ENCODE measurements at regions not wholly inside any gene's neighbourhood (a gene's known extent, or its start where the extent isn't known, plus 50 kb on each side); places are given as distances from the start of the nearest gene placed in this dataset.

DNA sequence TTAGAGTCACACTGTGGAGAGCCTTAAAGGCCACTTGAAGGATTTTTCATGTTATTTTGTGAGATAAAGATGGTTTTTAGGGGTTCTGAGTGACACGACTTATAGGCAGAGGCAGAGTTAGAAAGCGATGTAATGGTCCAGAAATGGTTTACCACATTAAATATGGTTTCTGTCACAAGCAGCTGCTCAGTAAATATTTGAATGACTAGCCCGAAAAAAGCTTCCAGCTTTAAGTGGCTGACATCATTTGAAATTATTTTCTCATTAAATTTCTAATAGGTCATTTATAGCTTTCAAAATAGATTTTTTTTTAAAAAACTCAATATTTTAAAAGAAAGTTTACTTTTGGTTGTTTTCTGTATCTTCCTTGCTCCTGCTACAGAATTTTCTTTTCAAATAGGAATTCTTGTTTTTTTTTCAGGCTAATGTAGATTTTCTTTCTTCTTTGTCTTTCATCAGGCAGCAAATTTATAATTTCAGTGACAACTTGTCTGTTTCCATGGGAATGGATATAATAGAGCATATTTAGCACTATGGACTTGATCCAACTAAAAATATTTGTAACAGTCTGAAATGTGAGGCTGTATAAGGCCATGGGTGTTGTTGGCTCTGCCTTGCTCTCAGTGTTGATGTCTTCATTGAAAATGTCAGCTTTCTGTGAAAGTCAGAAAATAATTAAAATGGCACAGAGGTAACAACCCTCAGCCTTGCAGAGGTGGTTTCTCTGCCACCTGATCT lies 700.0 kb downstream of the TMTC2 start:
- no peak for DNase-seq (ENCODE audit: extremely low read depth, low read depth)
- TF ChIP-seq, protein P1, sequence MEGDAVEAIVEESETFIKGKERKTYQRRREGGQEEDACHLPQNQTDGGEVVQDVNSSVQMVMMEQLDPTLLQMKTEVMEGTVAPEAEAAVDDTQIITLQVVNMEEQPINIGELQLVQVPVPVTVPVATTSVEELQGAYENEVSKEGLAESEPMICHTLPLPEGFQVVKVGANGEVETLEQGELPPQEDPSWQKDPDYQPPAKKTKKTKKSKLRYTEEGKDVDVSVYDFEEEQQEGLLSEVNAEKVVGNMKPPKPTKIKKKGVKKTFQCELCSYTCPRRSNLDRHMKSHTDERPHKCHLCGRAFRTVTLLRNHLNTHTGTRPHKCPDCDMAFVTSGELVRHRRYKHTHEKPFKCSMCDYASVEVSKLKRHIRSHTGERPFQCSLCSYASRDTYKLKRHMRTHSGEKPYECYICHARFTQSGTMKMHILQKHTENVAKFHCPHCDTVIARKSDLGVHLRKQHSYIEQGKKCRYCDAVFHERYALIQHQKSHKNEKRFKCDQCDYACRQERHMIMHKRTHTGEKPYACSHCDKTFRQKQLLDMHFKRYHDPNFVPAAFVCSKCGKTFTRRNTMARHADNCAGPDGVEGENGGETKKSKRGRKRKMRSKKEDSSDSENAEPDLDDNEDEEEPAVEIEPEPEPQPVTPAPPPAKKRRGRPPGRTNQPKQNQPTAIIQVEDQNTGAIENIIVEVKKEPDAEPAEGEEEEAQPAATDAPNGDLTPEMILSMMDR (IDR thresholded peaks at IDR 0.05; ENCODE audit: low read depth, low read length, missing control alignments): no peak
- H3K4me3 ChIP-seq (replicated peaks; ENCODE audit: low read depth, low read length): no peak overlapping the region

GRCh38 chr12:83378186-83378727 lies 691.6 kb downstream of the TMTC2 start:
- DNase-seq (ENCODE audit: extremely low read depth, low read depth): no peak
- TF ChIP-seq, protein P1 (IDR thresholded peaks at IDR 0.05; ENCODE audit: low read depth, low read length, missing control alignments): no peak
- no peak overlapping the region for H3K4me3 ChIP-seq (replicated peaks; ENCODE audit: low read depth, low read length)

DNA sequence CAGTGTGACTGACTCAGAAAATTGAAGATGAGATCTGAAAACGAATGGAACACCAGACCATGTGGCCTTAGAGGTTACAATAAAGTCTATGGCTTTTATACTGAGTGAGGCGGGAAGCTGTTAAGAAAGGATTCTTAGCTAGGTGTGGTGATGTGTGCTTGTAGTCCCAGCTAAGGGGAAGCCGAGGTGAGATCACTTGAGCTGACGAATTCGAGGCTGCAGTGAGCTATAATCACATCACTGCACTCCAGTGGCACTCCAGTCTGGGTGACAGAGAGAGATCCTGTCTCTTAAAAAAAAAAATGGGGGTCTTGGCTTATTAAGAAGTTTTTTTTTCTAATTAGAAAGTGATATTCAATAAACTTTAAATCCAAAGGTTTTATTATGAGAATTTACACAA lies 678.6 kb downstream of the TMTC2 start:
- no peak for DNase-seq (ENCODE audit: extremely low read depth, low read depth)
- TF ChIP-seq, protein P1 (IDR thresholded peaks at IDR 0.05; ENCODE audit: low read depth, low read length, missing control alignments): no peak

GRCh38 chr12:83361475-83361874 lies 674.8 kb downstream of the TMTC2 start:
- no peak for DNase-seq (ENCODE audit: extremely low read depth, low read depth)
- TF ChIP-seq, protein P1 (IDR thresholded peaks at IDR 0.05; ENCODE audit: low read depth, low read length, missing control alignments): no peak

More for the DNA sequence above, 678.6 kb downstream of the TMTC2 start:
- no peak overlapping the region for H3K4me3 ChIP-seq (replicated peaks; ENCODE audit: low read depth, low read length)

GRCh38 chr12:83361071-83361470 lies 674.4 kb downstream of the TMTC2 start:
- DNase-seq (ENCODE audit: extremely low read depth, low read depth): no peak
- H3K4me3 ChIP-seq (replicated peaks; ENCODE audit: low read depth, low read length): no peak overlapping the region
- TF ChIP-seq, protein P1 (IDR thresholded peaks at IDR 0.05; ENCODE audit: low read depth, low read length, missing control alignments): no peak

More at GRCh38 chr12:83361475-83361874, 674.8 kb downstream of the TMTC2 start:
- H3K4me3 ChIP-seq (replicated peaks; ENCODE audit: low read depth, low read length): no peak overlapping the region

DNA sequence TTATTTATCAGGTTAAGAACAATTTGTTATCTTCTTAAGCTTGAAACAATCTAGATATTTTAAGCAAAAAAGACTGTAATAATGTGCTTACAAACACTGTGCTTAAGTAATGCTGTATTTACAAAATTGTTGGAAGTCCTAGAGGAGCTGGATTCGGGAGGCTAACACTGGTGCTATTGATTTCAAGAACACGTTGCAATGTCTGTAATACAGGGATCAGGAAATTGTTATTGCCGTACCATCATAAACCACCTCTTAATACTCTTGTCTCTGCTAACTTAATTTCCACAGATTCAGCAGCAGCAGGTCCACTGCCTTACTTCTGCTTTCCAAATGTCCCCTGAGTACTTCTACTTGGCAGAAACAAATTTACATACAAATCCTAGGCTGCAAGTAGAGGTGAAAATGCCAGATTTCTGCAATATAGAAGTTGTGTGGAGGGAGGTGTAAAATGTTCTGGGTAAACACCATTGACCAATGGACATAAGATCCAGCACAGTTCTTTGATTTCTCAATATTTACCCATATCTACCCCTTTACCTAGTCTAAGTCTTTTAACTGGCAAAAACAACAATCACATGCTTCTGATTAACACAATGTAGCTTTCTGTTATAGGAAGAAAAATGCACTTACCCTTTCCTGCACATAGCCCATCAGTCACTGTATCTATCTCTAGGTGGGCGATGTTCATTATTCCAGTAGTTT lies 663.4 kb downstream of the TMTC2 start:
- no peak for DNase-seq (ENCODE audit: extremely low read depth, low read depth)
- no peak overlapping the region for H3K4me3 ChIP-seq (replicated peaks; ENCODE audit: low read depth, low read length)
- TF ChIP-seq, protein P1 (IDR thresholded peaks at IDR 0.05; ENCODE audit: low read depth, low read length, missing control alignments): no peak
